MM.1S (cell line): ENCODE measurements at regions not wholly inside any gene's neighbourhood (a gene's known extent, or its start where the extent isn't known, plus 50 kb on each side); places are given as distances from the start of the nearest gene placed in this dataset.
"Not testable (repeated sequence)": the region's sequence is repeated elsewhere in the genome, so short reads cannot be mapped to it uniquely, and the experiment has no call there.

Experiments
- DNase-seq: peaks from one replicate; pipeline ENCODE4 v3.0.0-alpha.2; 2015
- H2AFZ ChIP-seq: fragments of 300-600 bp; sonication (generic); 2 replicates; pipeline ENCODE4 v1.6.0; 2016; ENCODE audit warnings: antibody characterized with exemption, low read length
- H3F3A ChIP-seq: fragments of 300-600 bp; sonication (generic); 2 replicates; pipeline ENCODE4 v1.6.1; 2016; ENCODE audit warnings: mild to moderate bottlenecking, antibody characterized with exemption, low read length, moderate library complexity, mixed read lengths; ENCODE audit not compliant: insufficient read depth
- H3K27ac ChIP-seq: fragments of 300-600 bp; sonication (generic); 2 replicates; pipeline ENCODE4 v1.5.1; 2016; ENCODE audit warnings: mild to moderate bottlenecking, low read length
- H3K27me3 ChIP-seq: fragments of 300-600 bp; sonication (generic); replicated peaks from 2 replicates; pipeline ENCODE4 v1.6.0; 2016; ENCODE audit warnings: low read length; ENCODE audit not compliant: insufficient read depth
- H3K36me3 ChIP-seq: fragments of 300-600 bp; sonication (generic); replicated peaks from 2 replicates; pipeline ENCODE4 v1.6.1; 2016; ENCODE audit warnings: mild to moderate bottlenecking, low read length, mixed read lengths; ENCODE audit not compliant: insufficient read depth
- H3K4me1 ChIP-seq: fragments of 300-600 bp; sonication (generic); 2 replicates; pipeline ENCODE4 v1.6.1; 2016; ENCODE audit warnings: low read length, mixed read lengths
- H3K4me2 ChIP-seq: fragments of 300-600 bp; sonication (generic); 2 replicates; pipeline ENCODE4 v1.6.0; 2016; ENCODE audit warnings: low read depth, low read length
- H3K4me3 ChIP-seq: fragments of 300-600 bp; sonication (generic); 2 replicates; pipeline ENCODE4 v1.5.1; 2016; ENCODE audit warnings: low read length, mixed read lengths
- H3K79me2 ChIP-seq: fragments of 300-600 bp; sonication (generic); 2 replicates; pipeline ENCODE4 v1.6.1; 2016; ENCODE audit warnings: mixed run types, low read length, mixed read lengths
- H3K9ac ChIP-seq: fragments of 300-600 bp; sonication (generic); 2 replicates; pipeline ENCODE4 v1.6.1; 2016; ENCODE audit warnings: low read length, mixed read lengths
- H3K9me2 ChIP-seq: fragments of 300-600 bp; sonication (generic); replicated peaks from 2 replicates; pipeline ENCODE4 v1.6.1; 2016; ENCODE audit warnings: mild to moderate bottlenecking, low read length, mixed read lengths; ENCODE audit not compliant: insufficient read depth
- H3K9me3 ChIP-seq: fragments of 300-600 bp; sonication (generic); replicated peaks from 2 replicates; pipeline ENCODE4 v1.6.1; 2016; ENCODE audit warnings: mild to moderate bottlenecking, low read length, mixed read lengths; ENCODE audit not compliant: insufficient read depth
- H4K20me1 ChIP-seq: fragments of 300-600 bp; sonication (generic); 2 replicates; pipeline ENCODE4 v1.6.1; 2016; ENCODE audit warnings: mild to moderate bottlenecking, low read length, moderate library complexity, mixed read lengths; ENCODE audit not compliant: insufficient read depth
- EZH2 ChIP-seq: fragments of 300-600 bp; sonication (generic); optimal IDR thresholded peaks from 2 replicates; pipeline ENCODE3; 2017; ENCODE audit warnings: low read depth, mild to moderate bottlenecking, antibody characterized with exemption, low read length, mixed read lengths
- EZH2phosphoT487 ChIP-seq: fragments of 300-600 bp; sonication (generic); IDR thresholded peaks from 2 replicates; pipeline ENCODE4 v1.6.1; 2018; ENCODE audit warnings: antibody characterized with exemption, low read length
- TF ChIP-seq, protein P1 (sequence below): fragments of 300-600 bp; sonication (generic); IDR thresholded peaks from 2 replicates; pipeline ENCODE4 v1.5.1; 2016; ENCODE audit warnings: antibody characterized with exemption, low read length, mixed read lengths

DNA sequence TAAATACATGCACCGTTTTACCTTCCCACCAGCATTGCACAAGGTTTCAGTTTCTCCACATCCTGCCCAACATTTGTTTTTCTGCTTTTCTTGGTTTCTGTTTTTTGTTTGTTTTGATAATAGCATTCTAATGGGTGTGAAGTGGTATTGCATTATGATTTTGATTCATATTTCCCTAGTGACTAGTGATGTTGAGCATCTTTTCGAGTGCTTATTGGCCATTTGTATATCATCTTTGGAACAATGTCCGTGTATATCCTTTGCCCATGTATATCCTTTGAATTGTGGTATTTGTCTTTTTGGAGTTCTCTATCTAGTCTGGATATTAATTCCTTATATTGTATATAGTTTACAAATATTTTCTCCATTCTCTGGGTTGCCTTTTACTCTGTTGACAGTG lies 2914.8 kb upstream of the OR11H1 start:
- H3K4me3 ChIP-seq = no peak overlapping the region
- no peak overlapping the region for H3K4me2 ChIP-seq
- no peaks in the 10 kb centered on the region for H3F3A ChIP-seq
- no peaks in the 10 kb centered on the region for H3K4me1 ChIP-seq
- H4K20me1 ChIP-seq = no peaks in the 10 kb centered on the region
- no peaks in the 10 kb centered on the region for H3K79me2 ChIP-seq
- H3K9me3 ChIP-seq = no peaks in the 10 kb centered on the region
- no peak for TF ChIP-seq EZH2phosphoT487
- TF ChIP-seq, protein P1, sequence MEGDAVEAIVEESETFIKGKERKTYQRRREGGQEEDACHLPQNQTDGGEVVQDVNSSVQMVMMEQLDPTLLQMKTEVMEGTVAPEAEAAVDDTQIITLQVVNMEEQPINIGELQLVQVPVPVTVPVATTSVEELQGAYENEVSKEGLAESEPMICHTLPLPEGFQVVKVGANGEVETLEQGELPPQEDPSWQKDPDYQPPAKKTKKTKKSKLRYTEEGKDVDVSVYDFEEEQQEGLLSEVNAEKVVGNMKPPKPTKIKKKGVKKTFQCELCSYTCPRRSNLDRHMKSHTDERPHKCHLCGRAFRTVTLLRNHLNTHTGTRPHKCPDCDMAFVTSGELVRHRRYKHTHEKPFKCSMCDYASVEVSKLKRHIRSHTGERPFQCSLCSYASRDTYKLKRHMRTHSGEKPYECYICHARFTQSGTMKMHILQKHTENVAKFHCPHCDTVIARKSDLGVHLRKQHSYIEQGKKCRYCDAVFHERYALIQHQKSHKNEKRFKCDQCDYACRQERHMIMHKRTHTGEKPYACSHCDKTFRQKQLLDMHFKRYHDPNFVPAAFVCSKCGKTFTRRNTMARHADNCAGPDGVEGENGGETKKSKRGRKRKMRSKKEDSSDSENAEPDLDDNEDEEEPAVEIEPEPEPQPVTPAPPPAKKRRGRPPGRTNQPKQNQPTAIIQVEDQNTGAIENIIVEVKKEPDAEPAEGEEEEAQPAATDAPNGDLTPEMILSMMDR = no peak
- TF ChIP-seq EZH2 = no peak
- H2AFZ ChIP-seq = no peak overlapping the region
- H3K27ac ChIP-seq = no peak overlapping the region
- no peaks in the 10 kb centered on the region for H3K27me3 ChIP-seq
- no peak overlapping the region for H3K9ac ChIP-seq
- peak; percentile 32 for DNase-seq
- no peaks in the 10 kb centered on the region for H3K9me2 ChIP-seq
- no peaks in the 10 kb centered on the region for H3K36me3 ChIP-seq

DNA sequence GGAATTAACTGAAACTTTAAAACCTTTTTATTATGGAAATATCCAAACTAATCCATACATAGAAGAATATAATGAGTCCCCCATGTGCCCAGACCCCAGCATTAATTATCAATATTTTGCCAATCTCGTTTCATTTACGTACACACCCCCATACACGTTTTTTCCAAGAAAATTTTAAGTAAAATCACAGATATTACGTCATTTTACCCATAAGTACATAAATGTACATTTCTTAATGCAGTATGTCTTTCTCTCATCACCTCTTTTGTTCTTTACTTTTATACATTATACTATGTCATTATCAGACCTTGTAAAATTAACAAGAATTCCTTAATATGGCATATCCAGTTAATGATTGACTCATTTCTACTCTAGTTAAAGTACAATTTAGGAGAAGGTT lies 2914.1 kb upstream of the OR11H1 start:
- H3K9me3 ChIP-seq = not testable (repeated sequence)

DNA sequence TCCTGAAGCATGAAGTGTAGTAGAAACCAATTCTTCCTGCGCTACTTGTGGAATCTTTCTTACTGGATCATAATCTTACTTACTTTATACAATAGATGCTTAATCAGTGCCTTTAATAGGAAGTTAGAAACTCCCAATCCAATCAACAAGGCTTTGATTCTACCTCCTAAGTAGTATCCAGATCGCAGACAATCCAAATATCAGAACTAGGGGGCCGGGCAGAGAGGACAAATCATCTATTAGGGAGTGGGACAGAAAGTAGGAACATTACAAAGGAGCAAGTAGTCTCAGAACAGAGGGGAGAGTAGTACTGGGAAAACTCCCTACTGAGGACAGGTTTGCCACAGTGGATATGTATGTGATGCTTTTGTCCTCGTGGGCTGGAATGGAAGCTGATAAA lies 2901.1 kb upstream of the OR11H1 start:
- not testable (repeated sequence) for H3K9me3 ChIP-seq, H4K20me1 ChIP-seq, DNase-seq, H3K9me2 ChIP-seq, H3K9ac ChIP-seq, H3K27me3 ChIP-seq, H3K79me2 ChIP-seq, H3K4me1 ChIP-seq, H3K4me3 ChIP-seq, H3F3A ChIP-seq, H3K4me2 ChIP-seq, H3K36me3 ChIP-seq, H2AFZ ChIP-seq, H3K27ac ChIP-seq

More for the DNA sequence above, 2914.1 kb upstream of the OR11H1 start:
- not testable (repeated sequence) for H2AFZ ChIP-seq, H3K27ac ChIP-seq, H3F3A ChIP-seq, H3K4me2 ChIP-seq, H3K4me3 ChIP-seq, H3K79me2 ChIP-seq, H3K36me3 ChIP-seq, DNase-seq, H3K9me2 ChIP-seq, H3K27me3 ChIP-seq, H3K4me1 ChIP-seq, H3K9ac ChIP-seq, H4K20me1 ChIP-seq

DNA sequence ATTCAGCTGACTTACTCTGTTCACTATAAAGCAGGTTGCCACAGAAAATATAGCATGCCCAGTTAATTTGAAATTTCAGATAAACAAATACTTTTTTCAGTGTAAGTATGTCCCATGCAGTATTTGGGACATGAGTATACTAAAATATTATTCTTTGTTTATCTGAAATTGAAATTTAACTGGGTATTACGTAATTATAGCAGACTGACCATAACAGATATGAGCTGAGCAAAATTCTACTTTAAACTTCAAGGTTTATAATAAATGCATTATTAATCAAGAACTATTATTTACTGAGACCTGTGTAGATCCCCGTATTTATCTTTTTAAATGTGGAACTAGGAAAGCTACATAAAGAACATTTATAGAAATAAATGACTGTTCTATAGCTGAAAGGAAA lies 2898.2 kb upstream of the OR11H1 start:
- DNase-seq, H3K36me3 ChIP-seq, H3K4me2 ChIP-seq, H2AFZ ChIP-seq, H3K9me3 ChIP-seq, H3K27ac ChIP-seq, H3K9me2 ChIP-seq, H3K79me2 ChIP-seq, H3F3A ChIP-seq, H3K27me3 ChIP-seq, H3K4me1 ChIP-seq, H4K20me1 ChIP-seq, H3K4me3 ChIP-seq, H3K9ac ChIP-seq: not testable (repeated sequence)

DNA sequence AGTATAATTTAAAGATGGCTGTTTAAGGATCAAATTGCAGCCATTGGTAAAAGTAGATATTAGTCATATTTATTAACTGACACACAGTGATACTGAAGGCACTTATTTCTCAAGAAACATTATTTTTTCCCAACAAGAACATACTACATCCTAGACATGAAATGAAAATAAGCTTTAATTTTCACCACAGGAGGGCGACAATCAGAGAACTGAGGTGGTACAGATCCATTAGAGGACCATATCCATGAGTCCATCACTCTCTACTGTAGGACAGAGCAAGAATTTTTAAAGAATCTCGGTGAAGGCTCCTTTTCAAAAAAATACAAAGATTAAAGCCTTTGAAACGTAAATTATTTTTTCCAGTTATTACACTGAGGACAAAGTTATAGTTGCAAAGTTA lies 2897.0 kb upstream of the OR11H1 start:
- H3K9me3 ChIP-seq, H3K4me3 ChIP-seq, H2AFZ ChIP-seq, H3K4me2 ChIP-seq, H3F3A ChIP-seq, H4K20me1 ChIP-seq, H3K27ac ChIP-seq, H3K79me2 ChIP-seq, H3K9me2 ChIP-seq, H3K36me3 ChIP-seq, H3K9ac ChIP-seq, H3K27me3 ChIP-seq, DNase-seq, H3K4me1 ChIP-seq: not testable (repeated sequence)

DNA sequence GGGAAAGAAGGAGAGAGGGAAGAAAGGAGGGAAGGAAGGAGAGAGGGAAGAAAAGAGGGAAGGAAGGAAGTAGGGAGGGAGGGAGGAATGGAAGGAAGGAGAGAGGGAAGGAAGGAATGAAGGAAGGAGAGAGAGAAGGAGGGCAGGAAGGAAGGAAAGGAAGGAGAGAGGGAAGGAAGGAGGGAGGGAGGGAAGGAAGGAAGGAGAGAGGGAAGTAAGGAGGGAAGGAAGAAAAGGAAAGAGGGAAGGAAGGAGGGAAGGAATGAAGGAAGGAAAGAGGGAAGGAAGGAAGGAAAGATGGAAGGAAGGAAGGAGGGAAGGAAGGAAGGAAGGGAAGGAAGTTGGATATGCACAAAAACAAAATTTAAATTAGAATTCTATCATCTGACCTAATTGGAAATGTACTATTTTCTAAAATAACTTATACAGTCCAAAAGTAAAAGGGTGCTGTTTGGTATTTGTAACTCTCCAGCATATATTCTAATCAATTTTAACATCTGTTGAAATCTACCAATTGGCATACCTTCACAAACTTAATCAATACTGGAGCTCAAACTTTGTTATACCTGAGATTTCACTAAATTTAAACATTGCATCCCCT lies 2890.3 kb upstream of the OR11H1 start:
- not testable (repeated sequence) for H3F3A ChIP-seq, H3K9ac ChIP-seq, H3K9me2 ChIP-seq, H3K36me3 ChIP-seq, H3K4me3 ChIP-seq, H3K4me2 ChIP-seq, H3K79me2 ChIP-seq, H2AFZ ChIP-seq, DNase-seq, H3K27ac ChIP-seq, H4K20me1 ChIP-seq, H3K9me3 ChIP-seq, H3K4me1 ChIP-seq, H3K27me3 ChIP-seq

DNA sequence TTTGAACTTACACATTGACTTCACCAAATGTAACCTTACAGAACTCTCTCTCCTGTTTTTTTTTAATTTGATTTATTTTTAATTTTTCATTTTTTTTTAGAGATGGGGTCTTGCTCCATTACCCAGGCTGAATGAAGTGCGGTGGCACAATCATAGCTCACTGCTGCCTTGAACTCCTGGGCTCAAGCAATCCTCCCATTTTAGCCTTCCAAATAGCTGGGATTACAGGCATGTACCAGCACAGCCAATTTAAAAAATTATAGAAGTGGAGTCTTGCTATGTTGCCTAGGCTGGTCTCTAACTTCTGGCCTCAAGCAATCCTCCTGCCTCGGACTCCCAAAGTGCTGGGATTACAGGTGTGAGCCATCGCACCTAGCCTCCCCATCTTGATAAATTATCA lies 2889.7 kb upstream of the OR11H1 start:
- not testable (repeated sequence) for H2AFZ ChIP-seq, H3K9ac ChIP-seq, H3K9me3 ChIP-seq, H3K4me1 ChIP-seq, H3K79me2 ChIP-seq, H3K4me2 ChIP-seq, H3K27ac ChIP-seq, H3K9me2 ChIP-seq, H3K4me3 ChIP-seq, DNase-seq, H3F3A ChIP-seq, H3K27me3 ChIP-seq, H3K36me3 ChIP-seq, H4K20me1 ChIP-seq
